ENCODE measurements at regions not wholly inside any gene's neighbourhood (a gene's known extent, or its start where the extent isn't known, plus 50 kb on each side); places are given as distances from the start of the nearest gene placed in this dataset.

DNA sequence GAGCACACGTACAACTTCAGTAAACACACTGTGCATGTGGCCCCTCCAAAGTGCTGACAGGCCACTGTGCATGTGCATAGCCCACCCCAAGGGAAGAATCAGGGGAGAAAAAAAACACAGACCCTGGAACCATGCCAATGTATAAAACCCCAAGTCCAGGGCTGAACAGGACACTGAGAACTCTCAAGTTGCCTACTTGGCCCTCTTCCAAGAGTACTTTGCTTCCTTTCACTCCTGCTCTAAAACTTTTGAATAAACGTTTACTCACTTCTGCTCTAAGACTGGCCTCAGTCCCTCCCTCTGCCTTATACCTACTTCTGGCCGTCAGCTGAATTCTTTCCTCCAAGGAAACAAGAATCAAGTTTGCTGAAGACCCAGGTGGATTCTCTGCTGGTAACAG is 77.7 kb upstream of the NFIB start:
- DNase-seq: no peak

DNA sequence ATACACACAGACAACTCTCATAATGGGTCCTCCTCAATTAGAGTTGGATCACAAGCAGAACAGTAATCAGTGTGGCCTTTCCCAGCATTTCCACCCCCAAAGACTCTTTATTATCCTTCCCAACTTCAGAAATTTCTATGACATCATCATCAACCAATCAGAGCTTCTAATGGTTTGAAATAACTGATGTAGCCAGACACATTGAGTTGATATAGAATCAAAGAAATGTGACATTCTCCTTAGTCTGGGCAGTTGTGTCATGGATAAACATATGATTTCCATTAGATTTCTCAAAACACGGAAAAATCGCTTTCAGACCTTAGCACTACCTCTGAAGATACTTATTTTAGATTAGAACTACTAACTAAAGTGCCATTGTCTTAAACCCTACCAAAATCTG is 75.7 kb upstream of the NFIB start:
- DNase-seq: no peak

GRCh38 chr9:14389146-14389545 is 75.2 kb upstream of the NFIB start:
- no peak for DNase-seq

GRCh38 chr9:14383773-14384172 is 69.8 kb upstream of the NFIB start:
- DNase-seq: no peak

DNA sequence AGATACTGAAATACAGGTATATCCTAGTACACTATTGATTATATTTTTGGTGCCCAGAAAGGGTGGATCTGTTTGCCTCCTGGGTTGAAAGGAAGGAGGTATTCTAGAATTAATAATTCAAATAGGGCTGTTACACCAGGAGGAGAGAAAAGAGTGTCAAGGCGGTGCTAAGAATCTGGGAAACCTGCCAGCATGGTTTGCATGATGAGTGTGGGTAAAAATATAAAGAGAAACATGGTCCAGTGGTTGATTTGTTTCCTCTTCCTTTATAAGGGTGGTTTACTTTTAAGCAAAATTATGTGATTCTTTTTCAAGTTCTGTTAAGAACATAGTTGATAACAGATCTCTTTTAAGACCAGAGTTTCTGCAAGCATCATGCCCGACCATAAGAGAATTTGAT is 69.4 kb upstream of the NFIB start:
- peak in 2 of 3 experiments; percentile 1 to 3 for DNase-seq

- DNase-seq: no peak
Observed at GRCh38 chr9:14380061-14380836, 66.3 kb upstream of the NFIB start.

DNA sequence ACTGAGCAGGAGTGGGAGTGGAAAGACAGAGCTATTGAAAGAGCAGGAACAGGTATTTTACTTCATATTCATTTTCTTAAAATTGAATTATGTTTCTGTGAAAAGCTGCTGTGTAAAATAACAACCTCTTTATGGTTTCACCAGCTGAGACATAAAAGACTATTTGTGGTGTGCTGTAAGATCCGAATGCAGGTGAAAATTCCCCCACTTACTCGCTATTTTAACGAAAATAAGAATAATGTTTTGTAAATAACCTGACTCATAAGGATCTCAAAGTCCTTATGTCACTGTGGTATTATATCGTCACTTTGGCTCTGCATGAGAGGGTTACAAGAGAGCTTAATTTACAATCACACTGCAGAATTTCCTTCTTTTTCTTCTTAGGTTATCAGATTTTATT is 65.3 kb upstream of the NFIB start:
- no peak for DNase-seq

GRCh38 chr9:14373706-14374105 is 59.8 kb upstream of the NFIB start:
- DNase-seq: no peak

DNA sequence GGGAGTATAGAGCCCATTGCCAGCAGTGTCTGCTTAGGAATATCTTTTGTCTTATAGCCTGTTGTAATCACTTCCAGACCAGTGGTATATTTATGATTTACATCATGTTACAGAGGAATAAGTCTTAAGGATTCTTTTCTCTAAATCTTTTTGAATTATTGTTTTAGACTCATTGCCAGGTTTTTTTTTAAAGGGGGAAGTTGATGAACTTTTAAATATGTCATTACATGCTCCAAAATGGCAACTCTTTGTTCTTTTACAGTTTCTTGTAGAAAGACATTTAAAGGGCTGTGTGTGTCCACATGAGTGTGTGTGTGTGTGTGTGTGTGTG is 59.4 kb upstream of the NFIB start:
- no peak for DNase-seq

GRCh38 chr9:14372437-14373335 is 58.7 kb upstream of the NFIB start:
- DNase-seq: peak in 2 of 3 experiments; percentile 1 to 16

DNA sequence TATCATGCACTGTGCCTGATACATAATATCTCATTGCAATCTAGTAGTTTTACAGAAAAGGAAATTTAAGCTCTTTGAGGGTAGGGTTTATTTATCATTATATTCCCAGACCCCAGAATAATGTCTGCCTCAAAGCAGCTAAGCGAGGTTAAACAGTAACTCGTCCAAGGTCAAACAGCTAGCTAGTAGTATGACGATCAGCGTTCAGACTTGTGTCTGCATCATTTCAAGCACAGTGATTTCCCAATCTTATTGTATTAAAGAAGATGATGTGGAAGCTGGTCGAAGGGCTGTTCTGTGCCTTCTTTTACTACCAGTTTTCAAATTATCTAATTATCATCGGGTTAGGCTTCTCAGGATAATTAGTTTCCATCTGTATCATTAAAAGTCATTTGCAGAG is 55.1 kb upstream of the NFIB start:
- no peak for DNase-seq

DNA sequence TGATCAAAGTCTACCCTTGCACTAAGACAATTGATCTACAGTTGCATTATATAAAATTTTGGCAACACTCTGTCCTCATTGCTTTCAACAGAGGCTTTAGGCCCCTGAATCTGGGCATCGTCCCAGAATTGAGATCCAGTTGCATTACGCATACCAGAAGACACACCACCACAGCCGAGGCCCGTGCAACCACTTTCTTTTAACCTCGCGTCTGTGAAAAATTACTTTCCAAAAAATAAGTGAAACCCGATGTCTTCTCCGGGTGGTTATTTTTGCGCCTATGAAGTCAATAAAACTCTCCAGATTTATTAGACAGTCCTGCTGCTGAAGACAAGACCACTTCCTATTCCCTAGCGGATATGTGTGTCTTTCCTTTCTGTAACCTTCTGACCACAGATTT is 52.1 kb upstream of the NFIB start:
- DNase-seq: no peak

- DNase-seq: no peak
Observed at GRCh38 chr9:14365670-14366069, 51.7 kb upstream of the NFIB start.

Measured in NCI-H1417 (cell line).